DOHH2 (cell line): ENCODE measurements at regions not wholly inside any gene's neighbourhood (a gene's known extent, or its start where the extent isn't known, plus 50 kb on each side); places are given as distances from the start of the nearest gene placed in this dataset.

Experiments
- EZH2phosphoT487 ChIP-seq: fragments of 200-600 bp; sonication (generic); IDR thresholded peaks from 2 replicates; pipeline ENCODE4 v1.6.1; 2017; ENCODE audit warnings: borderline replicate concordance, mild to moderate bottlenecking, antibody characterized with exemption, low read length, moderate library complexity, mixed read lengths
- TF ChIP-seq, protein P1 (sequence below): fragments of 200-600 bp; sonication (generic); IDR thresholded peaks from one replicate; pipeline ENCODE4 v1.5.1; 2014; ENCODE audit warnings: antibody characterized with exemption, mild to moderate bottlenecking, low read depth, low read length; ENCODE audit not compliant: poor library complexity, severe bottlenecking

DNA sequence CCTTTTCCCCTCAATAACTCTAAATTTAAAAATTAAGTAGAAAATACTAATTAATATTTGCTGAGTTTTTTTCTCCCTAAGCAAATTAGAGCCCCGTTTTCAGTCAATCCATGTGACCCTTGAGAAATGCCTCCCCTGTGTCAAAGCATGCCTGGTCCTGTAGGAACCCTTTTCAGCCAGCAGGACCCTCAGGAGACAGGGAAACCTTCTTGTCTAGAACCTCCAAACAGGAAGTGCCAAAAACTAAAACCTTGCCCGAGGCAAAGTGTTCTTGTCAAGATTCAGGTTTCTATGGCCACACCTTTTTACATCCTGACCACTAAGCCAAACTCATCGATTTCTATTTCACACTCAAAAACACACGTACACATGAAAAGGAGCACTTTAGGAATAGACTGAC lies 60.1 kb upstream of the NFE2L3 start:
- TF ChIP-seq, protein P1, sequence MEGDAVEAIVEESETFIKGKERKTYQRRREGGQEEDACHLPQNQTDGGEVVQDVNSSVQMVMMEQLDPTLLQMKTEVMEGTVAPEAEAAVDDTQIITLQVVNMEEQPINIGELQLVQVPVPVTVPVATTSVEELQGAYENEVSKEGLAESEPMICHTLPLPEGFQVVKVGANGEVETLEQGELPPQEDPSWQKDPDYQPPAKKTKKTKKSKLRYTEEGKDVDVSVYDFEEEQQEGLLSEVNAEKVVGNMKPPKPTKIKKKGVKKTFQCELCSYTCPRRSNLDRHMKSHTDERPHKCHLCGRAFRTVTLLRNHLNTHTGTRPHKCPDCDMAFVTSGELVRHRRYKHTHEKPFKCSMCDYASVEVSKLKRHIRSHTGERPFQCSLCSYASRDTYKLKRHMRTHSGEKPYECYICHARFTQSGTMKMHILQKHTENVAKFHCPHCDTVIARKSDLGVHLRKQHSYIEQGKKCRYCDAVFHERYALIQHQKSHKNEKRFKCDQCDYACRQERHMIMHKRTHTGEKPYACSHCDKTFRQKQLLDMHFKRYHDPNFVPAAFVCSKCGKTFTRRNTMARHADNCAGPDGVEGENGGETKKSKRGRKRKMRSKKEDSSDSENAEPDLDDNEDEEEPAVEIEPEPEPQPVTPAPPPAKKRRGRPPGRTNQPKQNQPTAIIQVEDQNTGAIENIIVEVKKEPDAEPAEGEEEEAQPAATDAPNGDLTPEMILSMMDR: no peak
- TF ChIP-seq EZH2phosphoT487: no peak
